ENCODE measurements at regions not wholly inside any gene's neighbourhood (a gene's known extent, or its start where the extent isn't known, plus 50 kb on each side); places are given as distances from the start of the nearest gene placed in this dataset.

GRCh38 chr1:238119060-238119459 lies 228.3 kb upstream of the ZP4 start:
- no peak for TF ChIP-seq CTCF (IDR thresholded peaks at IDR 0.05)
- no peak for TF ChIP-seq POLR2A (IDR thresholded peaks at IDR 0.05)

All from vagina (tissue), 2 donors.